ENCODE measurements at regions not wholly inside any gene's neighbourhood (a gene's known extent, or its start where the extent isn't known, plus 50 kb on each side); places are given as distances from the start of the nearest gene placed in this dataset.
"Not testable (repeated sequence)": the region's sequence is repeated elsewhere in the genome, so short reads cannot be mapped to it uniquely, and the experiment has no call there.

- no peak for DNase-seq
Observed at GRCh38 chrX:25442499-25442898, 426.7 kb upstream of the ARX start.

GRCh38 chrX:25433307-25433706, 417.5 kb upstream of the ARX start:
- DNase-seq: no peak

- DNase-seq: no peak
Observed at GRCh38 chrX:25432396-25432795, 416.6 kb upstream of the ARX start.

GRCh38 chrX:25427873-25428555, 412.2 kb upstream of the ARX start:
- no peak for DNase-seq

- DNase-seq: not testable (repeated sequence)
Observed at GRCh38 chrX:25404163-25404562, 388.4 kb upstream of the ARX start.

GRCh38 chrX:25389266-25389665, 373.5 kb upstream of the ARX start:
- no peak for DNase-seq

- DNase-seq: no peak
Observed at GRCh38 chrX:25383196-25383595, 367.4 kb upstream of the ARX start.

GRCh38 chrX:25356456-25356855, 340.7 kb upstream of the ARX start:
- DNase-seq: no peak

- no peak for DNase-seq
Observed at GRCh38 chrX:25344161-25344936, 328.6 kb upstream of the ARX start.

- DNase-seq: no peak
Observed at GRCh38 chrX:25343060-25343459, 327.3 kb upstream of the ARX start.

GRCh38 chrX:25337841-25338240, 322.1 kb upstream of the ARX start:
- DNase-seq: no peak

GRCh38 chrX:25300994-25301393, 285.2 kb upstream of the ARX start:
- DNase-seq: no peak

- no peak for DNase-seq
Observed at GRCh38 chrX:25296850-25297249, 281.1 kb upstream of the ARX start.

- no peak for DNase-seq
Observed at GRCh38 chrX:25295466-25295865, 279.7 kb upstream of the ARX start.

- no peak for DNase-seq
Observed at GRCh38 chrX:25290132-25290531, 274.4 kb upstream of the ARX start.

GRCh38 chrX:25288676-25289075, 272.9 kb upstream of the ARX start:
- no peak for DNase-seq

- DNase-seq: no peak
Observed at GRCh38 chrX:25287521-25287920, 271.8 kb upstream of the ARX start.

- no peak for DNase-seq
Observed at GRCh38 chrX:25285598-25285997, 269.8 kb upstream of the ARX start.

GRCh38 chrX:25279510-25279909, 263.7 kb upstream of the ARX start:
- no peak for DNase-seq

- DNase-seq: no peak
Observed at GRCh38 chrX:25278341-25278740, 262.6 kb upstream of the ARX start.

GRCh38 chrX:25277574-25277973, 261.8 kb upstream of the ARX start:
- DNase-seq: no peak

- DNase-seq: no peak
Observed at GRCh38 chrX:25275159-25275558, 259.4 kb upstream of the ARX start.

GRCh38 chrX:25241461-25241860, 225.7 kb upstream of the ARX start:
- DNase-seq: no peak

GRCh38 chrX:25226151-25226550, 210.4 kb upstream of the ARX start:
- DNase-seq: no peak

- DNase-seq: no peak
Observed at GRCh38 chrX:25219480-25219879, 203.7 kb upstream of the ARX start.
